Endothelial cell of umbilical vein (primary cell): ENCODE measurements at regions not wholly inside any gene's neighbourhood (a gene's known extent, or its start where the extent isn't known, plus 50 kb on each side); places are given as distances from the start of the nearest gene placed in this dataset.

ENCODE experiments used
- BruUV-seq: library from RNA; stranded (reverse); fragments of 400-500 nt; replicated peaks from 2 replicates; lab custom pipeline; 2021; lab: Mats Ljungman, UMichigan
- CTCF ChIA-PET: fragments of 300-600, 350-600 bp; sonication (Branson Sonifier 250); formaldehyde crosslinking; loops from one replicate; lab custom pipeline; 2021; ENCODE audit warnings: antibody characterized with exemption, inconsistent platforms; lab: Charles Lee
- POLR2A ChIA-PET: fragments of 300-600, 350-600 bp; sonication (Branson Sonifier 250); formaldehyde crosslinking; loops from one replicate; lab custom pipeline; 2021; ENCODE audit warnings: antibody characterized with exemption, inconsistent platforms; lab: Charles Lee
- DNase-seq: peaks from one replicate; pipeline ENCODE4 v3.0.0-alpha.2; 2011; ENCODE audit warnings: low read depth, low spot score
- FAIRE-seq: peaks from 2 replicates; lab custom pipeline; 2011; peaks lifted over from hg19 to GRCh38; lab: Jason Lieb, UNC
- H2AFZ ChIP-seq: 2 replicates; pipeline ENCODE4 v1.6.0; 2012; ENCODE audit warnings: low read depth, low read length, control low read depth, inconsistent platforms
- H3K27ac ChIP-seq: 2 replicates; pipeline ENCODE4 v1.5.1; 2011; ENCODE audit warnings: low read depth, mild to moderate bottlenecking, control low read depth, low read length, moderate library complexity; ENCODE audit not compliant: insufficient read depth
- H3K27me3 ChIP-seq, 2 experiments: 2 replicates each; pipeline versions ENCODE4 v1.6.0 to v1.6.1; 2011; ENCODE audit warnings: low read length in 2 of 2, mixed read lengths in 1 of 2; ENCODE audit not compliant: control insufficient read depth in 2 of 2, insufficient read depth in 2 of 2
- H3K36me3 ChIP-seq, 2 experiments: 2 replicates in 1 of 2; 3 replicates in 1 of 2; pipeline ENCODE4 v1.5.1; 2011; ENCODE audit warnings: low read length in 2 of 2, mild to moderate bottlenecking in 1 of 2, moderate library complexity in 1 of 2; ENCODE audit not compliant: control insufficient read depth in 2 of 2, insufficient read depth in 2 of 2; ENCODE audit errors: extremely low read depth in 1 of 2
- H3K4me1 ChIP-seq: 3 replicates; pipeline ENCODE4 v1.5.1; 2011; ENCODE audit warnings: mild to moderate bottlenecking, low read length; ENCODE audit not compliant: control insufficient read depth, insufficient read depth; ENCODE audit errors: extremely low read depth
- H3K4me2 ChIP-seq: 2 replicates; pipeline ENCODE4 v1.6.1; 2011; ENCODE audit warnings: low read length, control low read depth, mixed read lengths; ENCODE audit not compliant: insufficient read depth
- H3K4me3 ChIP-seq, 3 experiments: fragments of 200-600 bp in 1 of 3; sonication (generic), shearing (Covaris generic) in 1 of 3; replicated peaks in 1 of 3; 2 replicates each; pipeline ENCODE4 v1.5.1; 2011 to 2016; ENCODE audit warnings: control low read depth in 3 of 3, low read length in 3 of 3, mild to moderate bottlenecking in 2 of 3, inconsistent platforms in 1 of 3, low read depth in 1 of 3, moderate library complexity in 1 of 3; ENCODE audit not compliant: insufficient read depth in 1 of 3
- H3K79me2 ChIP-seq: 2 replicates; pipeline ENCODE4 v1.6.0; 2012; ENCODE audit warnings: low read length, inconsistent platforms; ENCODE audit not compliant: control insufficient read depth, insufficient read depth
- H3K9ac ChIP-seq: replicated peaks from 2 replicates; pipeline ENCODE3; 2011; ENCODE audit warnings: low read length, control low read depth; ENCODE audit not compliant: insufficient read depth; ENCODE audit errors: extremely low read depth
- H3K9me1 ChIP-seq: replicated peaks from 3 replicates; pipeline ENCODE4 v1.6.0; 2011; ENCODE audit warnings: mild to moderate bottlenecking, low read length; ENCODE audit not compliant: control insufficient read depth, insufficient read depth; ENCODE audit errors: extremely low read depth
- H3K9me3 ChIP-seq: replicated peaks from 2 replicates; pipeline ENCODE4 v1.5.1; 2012; ENCODE audit warnings: low read length, inconsistent platforms; ENCODE audit not compliant: control insufficient read depth, insufficient read depth
- H4K20me1 ChIP-seq: replicated peaks from 2 replicates; pipeline ENCODE3; 2011; ENCODE audit warnings: mild to moderate bottlenecking, low read length; ENCODE audit not compliant: control insufficient read depth, insufficient read depth; ENCODE audit errors: extremely low read depth
- EZH2 ChIP-seq: IDR thresholded peaks from 2 replicates; pipeline ENCODE4 v1.6.1; 2012; ENCODE audit warnings: borderline replicate concordance, low read depth, mild to moderate bottlenecking, moderate library complexity, low read length, inconsistent platforms; ENCODE audit not compliant: severe bottlenecking
- FOS ChIP-seq: IDR thresholded peaks from 2 replicates; pipeline ENCODE4 v1.6.1; 2011; ENCODE audit warnings: mild to moderate bottlenecking, low read length, moderate library complexity, borderline replicate concordance; ENCODE audit not compliant: insufficient read depth
- GATA2 ChIP-seq: IDR thresholded peaks from 2 replicates; pipeline ENCODE4 v1.7.0; 2011; ENCODE audit warnings: low read depth, mild to moderate bottlenecking, moderate library complexity, mixed read lengths, low read length; ENCODE audit not compliant: insufficient read length, insufficient read depth
- JUN ChIP-seq: IDR thresholded peaks from 2 replicates; pipeline ENCODE4 v1.6.1; 2011; ENCODE audit warnings: borderline replicate concordance, low read depth; ENCODE audit not compliant: insufficient read length, insufficient read depth
- MAX ChIP-seq: IDR thresholded peaks from 2 replicates; pipeline ENCODE4 v1.6.1; 2011; ENCODE audit not compliant: insufficient read depth, insufficient read length
- MYC ChIP-seq: IDR thresholded peaks from one replicate; pipeline ENCODE4 v1.6.1; 2011; ENCODE audit warnings: mild to moderate bottlenecking, low read depth, low read length
- POLR2A ChIP-seq: IDR thresholded peaks from 2 replicates; pipeline ENCODE4 v1.6.1; 2012; ENCODE audit warnings: low read depth, mild to moderate bottlenecking, control low read depth, low read length
- POLR2AphosphoS5 ChIP-seq: IDR thresholded peaks from 2 replicates; pipeline ENCODE4 v1.6.1; 2012; ENCODE audit warnings: low read depth, mild to moderate bottlenecking, control low read depth, low read length, moderate library complexity; ENCODE audit not compliant: insufficient read depth
- dilution Hi-C: fragments of 300-500 bp; cut with MboI; formaldehyde crosslinking; loops from one replicate; pipeline ENCODE4 v1.15.0; 2019; ENCODE audit warnings: low sequenced_read_pairs; ENCODE audit not compliant: extremely low pct_ligation_motif_present
- intact Hi-C: fragments of 100-400 bp; cut with micrococcal nuclease; formaldehyde crosslinking; loops from one replicate; pipeline ENCODE4 v1.10.0; 2022
- TF ChIP-seq, protein P1 (sequence below), 2 donors: IDR thresholded peaks; 1 replicate in 1 of 2; 2 replicates in 1 of 2; pipeline ENCODE4 v1.5.1; 2011; ENCODE audit warnings: low read length in 2 of 2, mild to moderate bottlenecking in 2 of 2, moderate library complexity in 2 of 2, control low read depth in 1 of 2, inconsistent platforms in 1 of 2, low read depth in 1 of 2; ENCODE audit not compliant: insufficient read depth in 1 of 2; ENCODE audit errors: extremely low read depth in 1 of 2

GRCh38 chr3:81838457-81838856, 77.0 kb upstream of the GBE1 start:
- Histone ChIP-seq H3K9me1 (no peaks in the 10 kb centered on the region), H3K4me1 (no peaks in the 10 kb centered on the region), H3K4me3 (no peak overlapping the region), H3K4me2 (no peak overlapping the region), H3K79me2 (no peaks in the 10 kb centered on the region), H3K27me3 (no peaks in the 10 kb centered on the region), H3K9me3 (no peaks in the 10 kb centered on the region), H2AFZ (no peak overlapping the region), H3K27ac (no peak overlapping the region), H4K20me1 (no peaks in the 10 kb centered on the region), H3K36me3 (no peaks in the 10 kb centered on the region), H3K9ac (no peak overlapping the region)
- no peak for DNase-seq
- intact Hi-C loops (no loop called here), dilution Hi-C loops (no loop called here)
- BruUV-seq = no TSS peak
- CTCF ChIA-PET = interaction anchor here (0.9 kb wide), 1 partner anchor 10 kb away, joined by 3 read pairs; no protein-coding TSS in a partner anchor
- no peak for FAIRE-seq
- TF ChIP-seq JUN (no peak), POLR2A (no peak), MYC (no peak), GATA2 (no peak), FOS (no peak), MAX (no peak), POLR2AphosphoS5 (no peak), EZH2 (no peak)
- TF ChIP-seq, protein P1, sequence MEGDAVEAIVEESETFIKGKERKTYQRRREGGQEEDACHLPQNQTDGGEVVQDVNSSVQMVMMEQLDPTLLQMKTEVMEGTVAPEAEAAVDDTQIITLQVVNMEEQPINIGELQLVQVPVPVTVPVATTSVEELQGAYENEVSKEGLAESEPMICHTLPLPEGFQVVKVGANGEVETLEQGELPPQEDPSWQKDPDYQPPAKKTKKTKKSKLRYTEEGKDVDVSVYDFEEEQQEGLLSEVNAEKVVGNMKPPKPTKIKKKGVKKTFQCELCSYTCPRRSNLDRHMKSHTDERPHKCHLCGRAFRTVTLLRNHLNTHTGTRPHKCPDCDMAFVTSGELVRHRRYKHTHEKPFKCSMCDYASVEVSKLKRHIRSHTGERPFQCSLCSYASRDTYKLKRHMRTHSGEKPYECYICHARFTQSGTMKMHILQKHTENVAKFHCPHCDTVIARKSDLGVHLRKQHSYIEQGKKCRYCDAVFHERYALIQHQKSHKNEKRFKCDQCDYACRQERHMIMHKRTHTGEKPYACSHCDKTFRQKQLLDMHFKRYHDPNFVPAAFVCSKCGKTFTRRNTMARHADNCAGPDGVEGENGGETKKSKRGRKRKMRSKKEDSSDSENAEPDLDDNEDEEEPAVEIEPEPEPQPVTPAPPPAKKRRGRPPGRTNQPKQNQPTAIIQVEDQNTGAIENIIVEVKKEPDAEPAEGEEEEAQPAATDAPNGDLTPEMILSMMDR (IDR thresholded peaks at IDR 0.05; ENCODE audit: extremely low read depth in 1 of 2, insufficient read depth in 1 of 2, low read depth in 1 of 2, low read length in 2 of 2) = no peak
- POLR2A ChIA-PET = no interaction called here
